NCI-H1105 (cell line): ENCODE measurements at regions not wholly inside any gene's neighbourhood (a gene's known extent, or its start where the extent isn't known, plus 50 kb on each side); places are given as distances from the start of the nearest gene placed in this dataset.
"Not testable (repeated sequence)": the region's sequence is repeated elsewhere in the genome, so short reads cannot be mapped to it uniquely, and the experiment has no call there.

Experiments
- DNase-seq: peaks from one replicate; lab custom pipeline; 2025; lab: John Stamatoyannopoulos, UW

GRCh38 chr4:20046931-20047677 lies 204.6 kb upstream of the SLIT2 start:
- no peak for DNase-seq

GRCh38 chr4:20046179-20046578 lies 205.5 kb upstream of the SLIT2 start:
- no peak for DNase-seq

GRCh38 chr4:20044966-20045365 lies 206.7 kb upstream of the SLIT2 start:
- DNase-seq = no peak

GRCh38 chr4:20044502-20044911 lies 207.2 kb upstream of the SLIT2 start:
- DNase-seq = no peak

- DNase-seq = no peak
These were observed 207.7 kb upstream of the SLIT2 start for GRCh38 chr4:20043991-20044390.

GRCh38 chr4:20042769-20043168 lies 208.9 kb upstream of the SLIT2 start:
- no peak for DNase-seq

GRCh38 chr4:20041839-20042407 lies 209.8 kb upstream of the SLIT2 start:
- no peak for DNase-seq

GRCh38 chr4:20037745-20038144 lies 214.0 kb upstream of the SLIT2 start:
- DNase-seq = no peak

- DNase-seq = no peak
These were observed 221.6 kb upstream of the SLIT2 start for GRCh38 chr4:20030108-20030507.

- no peak for DNase-seq
These were observed 223.1 kb upstream of the SLIT2 start for GRCh38 chr4:20028645-20029044.

- no peak for DNase-seq
These were observed 225.2 kb upstream of the SLIT2 start for GRCh38 chr4:20026456-20026855.

GRCh38 chr4:20022471-20022870 lies 229.2 kb upstream of the SLIT2 start:
- DNase-seq = no peak

GRCh38 chr4:20020056-20020455 lies 231.6 kb upstream of the SLIT2 start:
- no peak for DNase-seq

GRCh38 chr4:20019310-20020015 lies 232.2 kb upstream of the SLIT2 start:
- no peak for DNase-seq

GRCh38 chr4:20017777-20018115 lies 234.0 kb upstream of the SLIT2 start:
- DNase-seq = peak; percentile 19

- no peak for DNase-seq
These were observed 234.5 kb upstream of the SLIT2 start for GRCh38 chr4:20017070-20017776.

- no peak for DNase-seq
These were observed 236.0 kb upstream of the SLIT2 start for GRCh38 chr4:20015636-20016224.

GRCh38 chr4:20003836-20004558 lies 247.7 kb upstream of the SLIT2 start:
- not testable (repeated sequence) for DNase-seq

GRCh38 chr4:19999775-20000414 lies 251.8 kb upstream of the SLIT2 start:
- no peak for DNase-seq

- no peak for DNase-seq
These were observed 252.4 kb upstream of the SLIT2 start for GRCh38 chr4:19999276-19999675.

GRCh38 chr4:19993242-19993641 lies 258.5 kb upstream of the SLIT2 start:
- no peak for DNase-seq
